Fibroblast of the conjunctiva (primary cell): ENCODE measurements at regions not wholly inside any gene's neighbourhood (a gene's known extent, or its start where the extent isn't known, plus 50 kb on each side); places are given as distances from the start of the nearest gene placed in this dataset.
"Not testable (repeated sequence)": the region's sequence is repeated elsewhere in the genome, so short reads cannot be mapped to it uniquely, and the experiment has no call there.

Experiments used
- DNase-seq: peaks from one replicate; pipeline ENCODE4 v3.0.0-alpha.2; 2010; ENCODE audit warnings: low read depth

GRCh38 chr6:163738725-163739407, 324.3 kb downstream of the QKI start:
- no peak for DNase-seq

GRCh38 chr6:163738304-163738703, 323.8 kb downstream of the QKI start:
- no peak for DNase-seq

GRCh38 chr6:163735076-163735475, 320.6 kb downstream of the QKI start:
- no peak for DNase-seq

- DNase-seq, result no peak
Measured at GRCh38 chr6:163733061-163733460, 318.5 kb downstream of the QKI start.

DNA sequence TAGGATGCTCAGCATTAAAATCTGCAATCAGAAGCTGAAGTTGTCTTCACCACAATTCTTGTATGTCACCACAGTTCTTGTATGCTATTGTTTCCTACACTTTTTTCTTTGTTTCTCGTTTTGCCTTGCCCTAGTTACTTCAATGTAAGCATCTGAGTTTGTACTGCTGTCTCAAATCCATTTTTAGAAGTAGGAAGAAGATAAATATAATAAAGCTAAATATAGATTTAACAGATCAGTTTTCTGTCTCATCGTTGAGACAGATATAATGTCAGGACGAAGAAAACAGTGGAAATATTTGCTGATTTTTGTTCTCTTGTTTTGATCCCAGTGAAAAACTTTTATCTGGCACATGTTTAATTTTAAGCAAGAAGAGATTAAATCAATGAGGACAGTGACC, 318.0 kb downstream of the QKI start:
- DNase-seq, result no peak

GRCh38 chr6:163732014-163732351, 317.5 kb downstream of the QKI start:
- not testable (repeated sequence) for DNase-seq

- DNase-seq, result no peak
Measured at GRCh38 chr6:163731215-163732013, 316.9 kb downstream of the QKI start.

- DNase-seq, result no peak
Measured at GRCh38 chr6:163730246-163731210, 316.0 kb downstream of the QKI start.

- DNase-seq, result no peak
Measured at GRCh38 chr6:163729127-163729872, 314.8 kb downstream of the QKI start.

DNA sequence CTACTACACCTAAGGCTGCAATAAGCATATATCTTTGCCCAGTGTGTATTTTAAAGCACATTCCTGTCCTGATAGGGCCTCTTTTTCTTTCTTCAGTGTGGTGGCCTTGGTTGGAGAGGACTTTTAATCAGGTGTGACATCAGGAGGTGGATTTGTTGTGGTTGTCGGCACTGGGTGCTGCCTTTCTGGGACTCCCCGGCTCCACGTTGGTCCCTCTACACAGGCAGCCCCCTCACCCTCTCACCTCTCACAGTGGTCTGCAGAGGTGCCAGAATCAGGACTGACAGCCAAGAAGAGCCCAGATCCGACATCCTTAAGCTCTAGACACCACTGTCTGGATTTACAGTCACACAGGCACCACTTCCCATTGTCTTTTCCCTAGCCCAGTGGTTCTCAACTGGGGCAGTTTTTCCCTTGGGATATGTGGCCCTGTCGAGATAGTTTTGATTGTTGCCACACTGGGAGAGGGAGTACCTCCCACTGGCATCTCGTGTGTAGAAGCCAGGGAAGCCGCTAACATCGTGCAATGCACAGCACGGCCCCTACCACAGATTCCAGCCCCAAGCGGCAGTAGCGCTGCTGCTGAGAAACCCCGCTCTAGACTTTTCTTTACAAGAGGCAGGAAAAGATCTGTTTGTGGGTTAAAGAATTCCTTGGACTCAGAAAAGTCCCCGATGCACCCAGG, 314.1 kb downstream of the QKI start:
- DNase-seq, result no peak

- no peak for DNase-seq
Measured at GRCh38 chr6:163726037-163726695, 311.6 kb downstream of the QKI start.

DNA sequence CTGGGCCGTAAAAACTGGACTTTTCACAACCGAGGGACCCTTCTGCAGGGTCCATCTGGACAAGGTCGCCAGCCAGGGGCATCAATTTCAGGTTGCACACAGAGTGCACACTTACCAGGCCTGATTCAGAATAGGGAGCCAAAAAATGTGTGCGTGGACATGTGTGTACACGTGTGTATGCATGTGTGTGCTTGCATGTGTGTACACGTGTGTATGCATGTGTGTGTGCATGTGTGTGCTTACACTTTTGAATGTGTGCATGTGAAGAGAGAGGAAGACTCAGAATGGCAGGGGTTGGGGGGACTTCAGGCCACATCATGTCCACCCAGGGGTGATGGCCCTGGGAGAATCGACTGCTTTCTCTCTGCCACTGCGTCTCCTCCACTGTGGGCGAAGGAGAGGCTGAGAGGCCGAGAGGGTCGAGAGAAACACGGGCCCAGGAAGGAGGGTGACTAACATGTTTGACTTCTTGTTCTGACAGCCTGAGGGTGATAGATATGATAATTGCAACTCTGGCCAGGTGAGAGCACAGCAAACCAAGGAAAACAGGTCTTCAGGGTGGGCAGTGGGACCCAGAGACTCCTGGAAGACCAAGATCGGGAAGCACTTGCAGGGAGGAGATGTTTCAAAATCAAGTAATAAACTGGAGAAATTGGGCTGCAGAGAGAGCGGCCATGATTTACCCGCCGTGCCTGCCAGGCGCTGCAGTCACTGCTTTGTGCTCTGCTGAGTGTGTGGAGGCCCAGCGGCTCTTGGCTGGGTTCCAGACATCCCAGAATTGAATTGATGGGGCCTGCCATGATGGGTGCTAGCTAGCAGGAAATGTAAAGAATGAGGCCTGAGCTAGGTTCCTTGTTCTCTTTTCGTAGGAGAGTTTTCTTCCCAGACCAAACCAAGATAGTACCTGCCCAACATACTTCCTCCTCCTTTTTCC, 310.8 kb downstream of the QKI start:
- DNase-seq, result no peak

DNA sequence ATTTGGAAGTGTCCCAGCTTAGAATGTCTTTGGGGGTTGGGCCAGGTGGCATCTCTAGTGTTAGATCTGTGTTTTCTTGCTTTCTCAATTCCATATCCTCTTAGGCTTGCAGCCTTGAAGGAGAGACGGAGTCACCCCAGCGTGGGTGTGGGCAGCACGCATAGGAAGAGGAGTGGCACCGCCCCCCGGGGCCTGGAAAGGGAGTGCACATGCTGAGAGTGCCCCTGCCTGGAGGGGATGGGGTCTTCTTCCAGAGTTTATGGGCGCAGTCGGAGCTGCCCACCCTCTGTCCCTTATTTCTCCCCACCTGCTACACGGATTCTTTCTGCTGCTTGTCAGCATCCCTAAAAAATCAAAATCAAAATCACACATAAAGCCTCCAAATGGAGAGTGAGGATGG, 309.7 kb downstream of the QKI start:
- no peak for DNase-seq

GRCh38 chr6:163723759-163724158, 309.2 kb downstream of the QKI start:
- no peak for DNase-seq

DNA sequence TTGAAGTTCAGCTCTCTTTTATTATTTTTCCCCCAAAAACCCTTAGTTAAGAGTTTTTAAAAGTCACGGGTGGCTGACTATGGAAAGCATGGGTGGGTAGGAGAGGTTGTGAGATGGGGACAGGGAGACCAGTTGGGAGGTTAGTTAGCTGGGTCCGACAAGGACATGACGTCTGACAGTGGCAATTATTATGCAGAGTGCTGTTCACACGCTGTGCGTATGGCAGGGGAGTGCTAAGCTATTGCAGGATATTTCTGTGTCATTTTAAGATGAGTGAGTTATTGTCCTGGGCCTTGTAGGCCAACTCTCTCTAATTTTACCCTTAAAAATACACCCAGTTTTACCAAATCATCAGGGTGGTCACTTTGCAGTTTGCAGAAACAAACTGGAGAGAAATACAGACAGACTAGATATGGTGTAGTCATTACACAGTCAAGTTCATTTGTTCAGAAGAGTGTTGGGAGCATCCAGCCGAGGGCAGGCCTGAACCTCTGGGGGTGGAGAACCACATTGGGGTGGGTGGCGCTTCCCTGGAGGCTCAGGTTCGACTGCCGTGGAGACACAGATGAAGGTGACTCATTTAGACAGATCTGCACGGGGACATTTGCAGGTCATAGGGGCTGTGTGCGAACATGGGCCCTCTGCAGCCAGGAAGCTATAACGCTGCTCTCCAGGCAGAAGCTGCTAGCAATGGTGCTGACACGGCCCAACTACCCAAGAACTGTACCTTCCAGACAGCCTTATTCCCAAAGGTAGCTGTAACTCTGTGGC, 307.6 kb downstream of the QKI start:
- DNase-seq, result no peak

- no peak for DNase-seq
Measured at GRCh38 chr6:163721435-163721834, 306.9 kb downstream of the QKI start.

DNA sequence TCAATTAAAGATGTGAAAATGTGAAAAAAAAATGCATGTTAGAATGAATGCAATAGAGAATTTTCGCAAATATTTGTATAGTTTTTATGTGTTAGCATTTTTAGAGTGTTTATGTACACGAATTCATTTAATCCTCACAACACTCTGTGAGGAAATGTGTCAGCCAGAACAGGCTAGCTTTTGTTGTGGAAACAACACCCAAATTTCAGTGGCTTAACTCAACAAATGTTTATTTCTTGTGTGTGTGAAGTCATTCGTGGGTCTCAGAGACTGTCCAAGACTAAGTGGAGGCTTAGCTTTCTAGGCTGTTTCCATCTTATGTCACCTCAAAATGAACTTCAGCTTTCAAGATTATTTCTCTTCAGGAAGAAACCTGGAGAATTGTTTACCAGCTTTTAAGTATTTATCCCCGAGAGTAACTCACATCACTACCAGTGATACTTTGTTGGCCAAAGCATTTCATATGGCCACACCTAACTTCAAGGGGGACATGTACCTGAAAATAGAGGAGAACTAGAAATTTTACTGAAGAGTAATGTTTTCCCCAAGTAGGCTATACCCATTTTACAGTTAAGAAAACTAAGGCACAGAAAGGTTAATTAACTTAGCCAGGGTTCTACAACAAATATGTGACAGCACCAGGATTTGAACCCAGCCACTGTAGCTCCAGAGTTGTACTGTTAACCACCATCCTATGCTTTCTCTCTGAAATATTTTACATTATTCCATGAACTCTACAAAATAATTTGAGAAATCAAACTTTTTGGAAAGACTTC, 306.1 kb downstream of the QKI start:
- no peak for DNase-seq

DNA sequence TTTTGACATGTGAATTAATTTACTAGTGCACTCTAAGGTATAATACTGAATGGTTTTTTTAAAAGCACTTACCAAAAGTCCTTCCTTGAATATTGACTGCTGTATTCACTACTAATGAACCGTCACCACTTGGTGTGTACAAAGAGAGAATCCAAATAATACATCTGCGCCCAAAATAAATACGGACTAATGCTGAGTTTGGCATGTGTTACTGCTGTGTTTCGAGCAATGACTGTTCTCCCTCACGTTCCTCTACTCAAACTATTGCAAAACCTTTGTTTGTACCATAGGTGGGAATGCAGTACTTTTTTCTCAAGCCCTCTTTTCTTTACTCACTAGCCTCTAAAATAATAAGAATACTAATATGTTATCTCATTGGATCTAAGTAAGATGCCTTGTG, 305.5 kb downstream of the QKI start:
- DNase-seq, result peak; percentile 6
